ENCODE measurements at regions not wholly inside any gene's neighbourhood (a gene's known extent, or its start where the extent isn't known, plus 50 kb on each side); places are given as distances from the start of the nearest gene placed in this dataset.

GRCh38 chr5:43802651-43803050, 199.7 kb downstream of the NNT start:
- no peaks in the 10 kb centered on the region for H3K79me2 ChIP-seq (ENCODE audit: control insufficient read depth, insufficient read depth, low read length)
- FAIRE-seq (peak; percentile 46), ATAC-seq (no peak), DNase-seq (ENCODE audit: extremely low read depth in 1 of 4, low spot score in 3 of 4) (no peak)
- H3K4me3 ChIP-seq, result no peak overlapping the region
- CTCF ChIA-PET (ENCODE audit: low intra/inter-chr PET ratio), result no interaction called here
- no peak overlapping the region for H3K9ac ChIP-seq (ENCODE audit: insufficient read depth in 1 of 2, low read depth in 2 of 2, low read length in 2 of 2)
- no peaks in the 10 kb centered on the region for H3K9me1 ChIP-seq (ENCODE audit: control insufficient read depth, insufficient read depth, low read length)
- POLR2A ChIA-PET, result no interaction called here
- no peaks in the 10 kb centered on the region for H3K4me1 ChIP-seq (replicated peaks in 1 of 2; ENCODE audit: control insufficient read depth in 2 of 2, insufficient read depth in 2 of 2, low read length in 2 of 2)
- no peaks in the 10 kb centered on the region for H3K9me3 ChIP-seq (replicated peaks; ENCODE audit: control insufficient read depth, insufficient read depth, low read depth, low read length)
- no peaks in the 10 kb centered on the region for H4K20me1 ChIP-seq (replicated peaks; ENCODE audit: control insufficient read depth, insufficient read depth, low read length)
- 1% methylated on average over 3 of the region's 3 CpGs for WGBS (ENCODE audit: insufficient coverage, low coverage, missing lambda C conversion rate)
- H2AFZ ChIP-seq (ENCODE audit: low read depth, low read length), result no peak overlapping the region
- in situ Hi-C loops (cut with MboI), result no loop called here
- no TSS peak for BruUV-seq (replicated peaks)
- H3K4me2 ChIP-seq (ENCODE audit: insufficient read depth, low read length), result no peak overlapping the region
- TF ChIP-seq, protein P1, sequence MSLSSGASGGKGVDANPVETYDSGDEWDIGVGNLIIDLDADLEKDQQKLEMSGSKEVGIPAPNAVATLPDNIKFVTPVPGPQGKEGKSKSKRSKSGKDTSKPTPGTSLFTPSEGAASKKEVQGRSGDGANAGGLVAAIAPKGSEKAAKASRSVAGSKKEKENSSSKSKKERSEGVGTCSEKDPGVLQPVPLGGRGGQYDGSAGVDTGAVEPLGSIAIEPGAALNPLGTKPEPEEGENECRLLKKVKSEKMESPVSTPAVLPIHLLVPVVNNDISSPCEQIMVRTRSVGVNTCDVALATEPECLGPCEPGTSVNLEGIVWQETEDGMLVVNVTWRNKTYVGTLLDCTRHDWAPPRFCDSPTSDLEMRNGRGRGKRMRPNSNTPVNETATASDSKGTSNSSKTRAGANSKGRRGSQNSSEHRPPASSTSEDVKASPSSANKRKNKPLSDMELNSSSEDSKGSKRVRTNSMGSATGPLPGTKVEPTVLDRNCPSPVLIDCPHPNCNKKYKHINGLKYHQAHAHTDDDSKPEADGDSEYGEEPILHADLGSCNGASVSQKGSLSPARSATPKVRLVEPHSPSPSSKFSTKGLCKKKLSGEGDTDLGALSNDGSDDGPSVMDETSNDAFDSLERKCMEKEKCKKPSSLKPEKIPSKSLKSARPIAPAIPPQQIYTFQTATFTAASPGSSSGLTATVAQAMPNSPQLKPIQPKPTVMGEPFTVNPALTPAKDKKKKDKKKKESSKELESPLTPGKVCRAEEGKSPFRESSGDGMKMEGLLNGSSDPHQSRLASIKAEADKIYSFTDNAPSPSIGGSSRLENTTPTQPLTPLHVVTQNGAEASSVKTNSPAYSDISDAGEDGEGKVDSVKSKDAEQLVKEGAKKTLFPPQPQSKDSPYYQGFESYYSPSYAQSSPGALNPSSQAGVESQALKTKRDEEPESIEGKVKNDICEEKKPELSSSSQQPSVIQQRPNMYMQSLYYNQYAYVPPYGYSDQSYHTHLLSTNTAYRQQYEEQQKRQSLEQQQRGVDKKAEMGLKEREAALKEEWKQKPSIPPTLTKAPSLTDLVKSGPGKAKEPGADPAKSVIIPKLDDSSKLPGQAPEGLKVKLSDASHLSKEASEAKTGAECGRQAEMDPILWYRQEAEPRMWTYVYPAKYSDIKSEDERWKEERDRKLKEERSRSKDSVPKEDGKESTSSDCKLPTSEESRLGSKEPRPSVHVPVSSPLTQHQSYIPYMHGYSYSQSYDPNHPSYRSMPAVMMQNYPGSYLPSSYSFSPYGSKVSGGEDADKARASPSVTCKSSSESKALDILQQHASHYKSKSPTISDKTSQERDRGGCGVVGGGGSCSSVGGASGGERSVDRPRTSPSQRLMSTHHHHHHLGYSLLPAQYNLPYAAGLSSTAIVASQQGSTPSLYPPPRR (CRISPR knock-in tag; IDR thresholded peaks at IDR 0.05; ENCODE audit: borderline replicate concordance), result no peak
- TF ChIP-seq FOXM1 (IDR thresholded peaks at IDR 0.05; ENCODE audit: low read depth) (no peak), FOXM1 (CRISPR knock-in tag; IDR thresholded peaks at IDR 0.05; ENCODE audit: low read depth) (no peak)
- no peaks in the 10 kb centered on the region for H3K36me3 ChIP-seq (ENCODE audit: control insufficient read depth, insufficient read depth, low read length)
- H3K27me3 ChIP-seq (ENCODE audit: control insufficient read depth in 2 of 2, insufficient read depth in 2 of 2, low read length in 2 of 2), result no peaks in the 10 kb centered on the region
- no peak overlapping the region for H3K27ac ChIP-seq (ENCODE audit: extremely low read depth, low read depth, low read length)
- intact Hi-C loops (cut with micrococcal nuclease), result no loop called here
